ENCODE measurements at regions not wholly inside any gene's neighbourhood (a gene's known extent, or its start where the extent isn't known, plus 50 kb on each side); places are given as distances from the start of the nearest gene placed in this dataset.
"Not testable (repeated sequence)": the region's sequence is repeated elsewhere in the genome, so short reads cannot be mapped to it uniquely, and the experiment has no call there.

DNA sequence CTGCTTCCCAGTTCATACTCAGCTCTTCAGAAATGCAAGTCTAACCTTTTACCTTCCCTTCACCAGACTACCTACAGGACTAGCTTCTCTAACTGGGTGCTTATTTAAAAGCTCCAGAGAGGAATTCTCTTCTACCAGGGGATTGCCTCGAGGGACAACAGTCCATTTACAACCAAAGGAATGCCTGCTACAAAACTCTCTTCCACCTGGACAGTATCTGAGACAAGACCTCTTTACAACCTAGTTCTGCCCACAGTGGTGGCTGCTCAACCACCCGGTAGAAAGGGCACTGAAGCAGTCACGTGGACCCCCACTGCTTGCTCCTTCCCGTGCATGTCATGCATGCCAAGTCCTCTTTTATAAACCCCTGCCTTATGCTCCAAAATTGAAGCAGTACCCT is 158.1 kb upstream of the ANXA10 start:
- no peak for DNase-seq (ENCODE audit: low read depth, low spot score)

DNA sequence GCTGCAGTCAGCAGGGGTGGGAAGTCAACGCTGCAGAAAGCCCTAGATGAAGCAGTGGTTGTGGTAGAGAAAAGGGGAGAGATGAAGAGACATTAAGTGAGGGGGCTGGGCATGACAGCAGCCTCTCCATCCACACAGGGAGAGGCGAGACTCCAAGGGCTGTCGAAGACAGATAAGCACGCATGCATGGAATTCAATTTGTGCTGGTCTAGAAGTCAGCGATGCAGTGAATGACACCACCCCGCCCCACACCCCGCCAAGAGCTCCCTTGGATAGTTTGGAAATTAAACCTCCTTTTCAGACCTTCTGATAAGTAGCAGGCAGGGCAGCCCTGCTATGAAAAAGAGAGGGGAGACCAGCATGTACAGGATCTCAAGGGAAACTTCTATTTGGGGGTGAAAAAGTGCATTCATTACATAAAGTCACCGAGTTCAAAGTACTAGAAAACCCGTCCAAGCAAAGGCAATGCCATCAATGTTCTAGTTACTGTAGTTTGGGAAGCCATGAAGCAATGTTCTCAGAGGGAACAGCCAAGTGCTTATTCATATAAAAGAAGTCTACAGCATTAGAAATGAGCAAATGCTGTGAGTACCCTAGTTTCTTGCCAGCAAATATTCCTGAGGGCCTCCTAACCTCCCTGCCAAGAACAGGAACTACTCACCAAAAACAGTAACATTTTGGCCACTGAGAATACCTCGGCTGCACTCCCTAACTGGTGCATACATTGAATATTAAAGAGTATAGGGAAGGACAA is 152.3 kb upstream of the ANXA10 start:
- DNase-seq (ENCODE audit: low read depth, low spot score): no peak

DNA sequence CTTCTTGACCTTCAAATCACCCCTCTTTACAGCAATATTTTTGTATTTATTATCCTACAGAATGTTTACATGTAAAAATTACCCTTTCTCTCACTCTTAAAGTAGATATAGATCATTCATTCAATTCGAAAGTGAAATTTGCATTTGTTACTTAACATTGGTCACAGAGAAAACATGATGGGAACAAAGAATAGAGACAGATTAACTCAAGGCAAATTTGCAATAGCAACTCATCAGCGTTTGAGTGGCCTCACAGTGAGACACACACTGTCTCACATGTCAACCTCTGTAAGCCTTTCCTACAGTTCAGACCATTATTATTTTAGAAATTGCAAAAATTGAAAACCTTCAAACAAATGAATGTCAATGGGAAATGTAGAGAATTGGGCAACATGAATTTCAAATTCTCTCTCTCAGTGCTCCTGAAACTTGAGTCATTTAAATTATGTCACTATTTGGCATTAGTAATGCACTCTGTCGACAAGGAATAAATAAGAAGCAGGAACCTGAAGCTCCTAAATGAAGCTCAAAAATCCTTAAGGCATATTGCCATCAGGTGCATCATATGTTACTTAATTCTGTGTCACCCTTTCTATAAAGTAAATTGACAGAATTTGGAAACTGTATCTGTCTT is 148.3 kb upstream of the ANXA10 start:
- no peak for DNase-seq (ENCODE audit: low read depth, low spot score)

DNA sequence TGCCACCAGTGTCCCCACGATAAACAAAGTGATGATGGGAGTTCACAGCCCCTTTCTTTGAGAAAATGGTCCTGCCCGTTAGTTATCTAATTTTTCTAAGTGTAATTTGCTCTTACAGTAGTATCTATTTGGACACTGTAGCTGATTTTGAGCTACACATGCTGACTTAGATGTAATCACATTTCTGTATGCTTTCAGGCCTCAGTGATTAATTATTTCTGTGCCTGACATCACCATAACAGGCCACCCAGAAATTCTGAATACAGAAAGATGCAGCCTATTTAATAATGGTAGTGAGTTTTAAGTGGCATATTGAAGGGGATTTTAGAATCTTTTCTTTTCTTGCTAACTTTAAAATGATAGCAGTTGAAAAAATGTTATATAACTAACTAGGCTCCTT is 147.6 kb upstream of the ANXA10 start:
- DNase-seq (ENCODE audit: low read depth, low spot score): no peak

DNA sequence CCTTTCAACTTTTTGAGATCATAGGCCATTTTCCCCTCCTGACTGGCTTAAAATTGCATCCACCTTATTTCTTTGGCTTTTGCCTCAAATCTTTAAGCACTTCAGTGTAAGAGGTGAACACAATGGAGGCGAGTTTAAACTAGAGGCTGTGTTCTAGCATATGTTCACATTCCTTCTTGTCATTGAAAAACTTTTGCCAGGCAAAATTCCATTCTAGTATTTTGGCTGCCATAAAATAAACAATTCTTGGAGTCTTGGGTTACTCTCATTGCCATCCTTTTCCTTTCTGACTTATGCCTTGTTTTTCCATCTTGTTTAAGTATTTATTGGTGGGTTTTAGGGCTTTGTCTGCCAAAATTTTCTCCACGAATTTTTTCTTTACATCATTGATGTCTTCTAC is 137.3 kb upstream of the ANXA10 start:
- no peak for DNase-seq (ENCODE audit: low read depth, low spot score)

DNA sequence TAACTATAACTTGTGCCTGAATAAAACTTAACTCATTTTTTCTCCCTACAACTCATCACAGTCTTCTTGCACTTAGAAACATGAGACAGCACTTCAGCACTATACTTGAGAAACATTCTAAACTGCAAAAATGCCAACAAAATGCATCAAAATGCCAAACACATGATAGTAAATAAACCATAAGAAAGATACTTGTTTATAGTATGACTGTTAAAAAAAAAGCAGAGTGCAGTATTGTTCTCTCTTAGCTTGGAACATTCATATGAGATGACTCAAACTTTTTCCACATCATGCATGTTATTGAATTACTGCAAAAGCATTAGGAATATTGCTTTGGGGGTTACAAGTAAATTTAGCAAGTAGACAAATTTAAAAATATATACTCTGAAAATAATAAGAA is 135.7 kb upstream of the ANXA10 start:
- peak; percentile 4 for DNase-seq (ENCODE audit: low read depth, low spot score)

DNA sequence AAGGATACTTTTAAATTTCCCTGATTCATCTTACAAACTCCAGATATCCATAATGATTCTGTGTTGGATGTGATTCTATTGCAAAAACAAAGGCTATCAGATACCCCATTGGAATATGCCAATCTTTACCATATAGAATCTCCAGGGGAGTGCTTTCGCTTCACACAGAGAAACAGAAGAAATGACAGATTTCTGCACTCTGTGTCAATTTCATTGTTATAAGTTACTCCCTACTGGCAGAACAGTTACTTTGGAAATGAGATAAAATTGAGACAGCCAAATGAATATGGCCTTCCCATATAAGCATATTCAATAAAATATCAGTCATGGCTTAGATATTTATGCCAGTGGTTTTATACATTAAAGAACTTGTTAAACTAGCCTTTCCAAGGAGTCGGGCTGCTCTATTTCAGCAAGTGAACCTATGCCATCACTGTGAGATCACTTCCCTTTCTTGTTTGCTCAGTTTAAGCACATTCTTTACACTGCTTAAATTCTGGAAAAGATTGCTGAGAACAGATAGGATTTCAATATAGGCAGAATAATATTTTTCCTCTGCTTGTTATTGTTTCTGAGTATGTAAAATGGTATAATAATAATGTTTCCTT is 127.5 kb upstream of the ANXA10 start:
- no peak for DNase-seq (ENCODE audit: low read depth, low spot score)

DNA sequence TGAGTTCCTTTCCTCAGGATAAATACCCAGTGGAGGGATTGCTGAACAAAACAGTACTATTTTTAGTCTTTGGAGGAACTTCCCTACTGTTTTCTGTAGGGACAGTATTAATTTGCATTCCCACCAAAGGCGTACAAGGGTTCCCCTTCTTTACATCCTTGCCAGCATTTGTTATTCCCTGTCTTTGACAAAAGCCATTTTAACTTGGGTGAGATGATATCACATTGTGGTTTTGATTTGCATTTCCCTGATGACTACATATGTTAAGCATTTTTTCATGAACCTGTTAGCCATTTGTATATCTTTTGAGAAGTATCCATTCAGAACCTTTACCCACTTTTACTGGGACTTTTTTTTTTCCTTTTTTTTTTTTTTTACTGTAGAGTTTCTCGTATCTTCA is 126.2 kb upstream of the ANXA10 start:
- DNase-seq (ENCODE audit: low read depth, low spot score): peak; percentile 78

DNA sequence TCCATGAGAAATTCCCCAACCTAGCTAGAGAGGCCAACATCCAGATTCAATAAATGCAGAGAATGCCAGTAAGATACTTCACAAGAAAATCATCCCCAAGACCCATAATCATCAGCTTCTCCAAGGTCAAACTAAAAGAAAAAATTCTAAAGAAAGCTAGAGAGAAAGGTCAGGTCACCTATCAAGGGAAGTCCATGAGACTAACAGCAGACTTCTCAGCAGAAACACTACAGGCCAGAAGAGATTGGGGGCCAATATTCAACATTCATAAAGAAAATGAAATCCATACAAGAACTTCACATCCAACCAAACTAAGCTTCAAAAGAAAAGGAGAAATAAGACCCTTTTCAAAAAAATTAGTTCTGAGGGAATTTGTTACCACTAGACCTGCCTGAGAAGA is 118.8 kb upstream of the ANXA10 start:
- no peak for DNase-seq (ENCODE audit: low read depth, low spot score)

DNA sequence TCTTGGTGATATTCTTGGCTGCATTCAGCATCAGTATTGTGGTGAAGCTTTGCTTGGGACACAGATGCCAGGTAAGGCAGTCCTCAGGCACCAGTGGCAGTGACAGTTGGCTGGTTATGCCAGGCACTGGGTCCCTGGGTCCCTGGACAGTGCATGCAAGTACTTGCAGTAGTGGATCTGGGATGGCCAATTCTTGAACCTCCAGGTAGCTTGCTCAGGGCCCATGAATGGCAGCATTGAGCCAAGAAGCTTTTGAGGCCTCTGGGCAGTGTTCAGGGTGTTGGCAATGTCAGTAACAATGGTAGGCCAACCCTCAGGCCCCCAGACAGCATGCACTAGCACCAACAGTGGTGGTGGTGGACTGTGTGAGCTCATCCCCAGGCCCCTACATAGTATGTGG is 106.8 kb upstream of the ANXA10 start:
- no peak for DNase-seq (ENCODE audit: low read depth, low spot score)

DNA sequence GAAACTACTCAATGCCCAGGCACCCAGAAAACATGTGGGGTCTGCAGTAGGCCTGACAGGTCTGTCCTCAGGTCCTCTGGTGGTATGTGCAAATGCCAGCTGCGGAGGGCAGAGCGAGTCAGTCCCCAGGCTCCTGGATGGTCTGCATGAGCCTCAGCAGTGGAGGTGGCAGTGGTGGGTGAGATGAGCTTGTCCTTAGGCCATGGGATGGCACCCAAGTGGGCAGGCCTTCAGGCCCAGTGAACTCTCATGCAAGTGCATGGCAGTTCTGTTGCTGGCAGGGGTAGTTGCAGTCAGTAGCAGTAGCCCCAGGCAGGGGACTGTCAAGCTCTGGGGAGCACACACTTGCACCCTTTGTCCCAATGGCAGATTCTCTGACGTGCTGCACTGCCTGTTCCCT is 106.3 kb upstream of the ANXA10 start:
- DNase-seq (ENCODE audit: low read depth, low spot score): no peak

DNA sequence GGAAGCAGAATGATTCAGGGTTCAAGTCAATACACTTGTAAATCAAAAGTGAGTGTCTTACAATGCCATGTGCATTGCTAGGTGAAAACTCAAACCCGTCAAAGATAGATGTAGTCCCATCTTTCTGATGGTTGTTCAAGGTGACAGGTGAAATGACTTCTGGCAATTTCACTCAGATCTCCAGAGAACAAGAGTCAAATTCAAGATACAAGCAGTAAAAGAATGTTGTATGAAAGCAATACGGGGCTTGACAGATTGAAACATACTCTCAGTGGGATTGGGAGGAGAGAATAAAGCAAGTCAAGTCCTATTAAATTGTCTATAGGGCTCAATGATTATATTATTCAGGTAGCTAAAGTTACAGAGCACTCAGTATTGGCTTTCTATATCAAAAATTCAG is 105.1 kb upstream of the ANXA10 start:
- no peak for DNase-seq (ENCODE audit: low read depth, low spot score)

DNA sequence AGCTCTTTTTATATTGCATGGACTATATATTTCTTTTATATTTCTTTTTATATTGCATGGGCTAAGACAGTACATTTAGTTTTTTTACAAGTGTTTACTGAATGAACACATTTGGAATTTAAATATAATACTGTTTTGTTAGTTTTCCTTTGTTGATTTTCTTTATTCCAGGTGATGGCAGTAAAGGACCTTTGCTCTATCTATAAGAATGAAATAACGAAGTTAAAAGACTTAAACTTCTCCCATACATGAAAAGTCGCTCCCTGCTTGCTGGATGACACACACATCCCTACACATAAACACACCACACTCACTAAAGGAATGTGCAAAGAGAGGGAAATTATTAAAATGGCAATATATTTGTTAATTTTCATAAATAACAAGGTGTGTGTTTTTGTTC is 102.5 kb upstream of the ANXA10 start:
- no peak for DNase-seq (ENCODE audit: low read depth, low spot score)

DNA sequence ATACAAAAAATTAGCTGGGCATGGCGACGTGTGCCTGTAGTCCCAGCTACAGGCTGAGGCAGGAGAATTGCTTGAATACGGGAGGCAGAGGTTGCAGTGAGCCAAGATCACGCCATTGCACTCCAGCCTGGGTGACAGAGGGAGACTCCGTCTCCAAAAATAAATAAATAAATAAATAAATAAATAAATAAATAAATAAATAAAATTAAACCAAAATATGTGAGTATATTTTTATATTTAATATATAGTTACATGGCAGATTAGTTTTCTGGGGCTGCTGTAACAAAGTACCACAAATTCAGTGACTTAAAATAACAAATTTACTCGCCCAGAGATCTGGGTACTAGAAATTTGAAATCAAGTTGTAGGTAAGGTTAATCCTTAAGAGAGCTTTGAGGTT is 84.2 kb upstream of the ANXA10 start:
- not testable (repeated sequence) for DNase-seq (ENCODE audit: low read depth, low spot score)

DNA sequence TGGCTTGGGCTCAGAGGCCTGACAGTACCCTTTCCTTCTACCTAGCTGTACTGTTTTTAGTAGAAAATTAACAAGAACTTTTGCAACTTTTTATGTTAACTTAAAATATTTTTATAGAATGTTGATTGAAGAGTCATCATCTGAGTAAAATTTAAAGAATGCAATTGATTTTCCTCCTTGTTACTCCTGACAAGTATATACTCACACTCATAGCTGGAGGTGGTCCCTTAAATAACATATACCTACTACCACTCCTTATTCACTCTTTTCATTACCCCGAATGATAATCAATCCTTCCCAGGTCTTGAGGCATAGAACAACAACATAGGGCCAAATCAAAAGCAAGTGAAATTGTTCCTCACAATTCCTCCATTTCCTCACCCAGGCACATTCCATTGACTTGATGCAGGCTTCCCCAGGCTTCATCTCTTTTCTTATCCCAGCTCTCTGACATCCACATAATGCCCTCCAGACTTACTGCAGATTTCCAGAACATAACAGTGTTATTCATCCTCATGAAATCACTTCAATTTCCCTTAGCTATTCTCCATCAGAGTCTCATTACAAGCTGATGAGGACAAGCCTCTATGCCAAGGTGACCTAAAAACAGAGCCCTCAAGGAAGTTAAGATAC is 73.2 kb upstream of the ANXA10 start:
- DNase-seq (ENCODE audit: low read depth, low spot score): peak; percentile 9

DNA sequence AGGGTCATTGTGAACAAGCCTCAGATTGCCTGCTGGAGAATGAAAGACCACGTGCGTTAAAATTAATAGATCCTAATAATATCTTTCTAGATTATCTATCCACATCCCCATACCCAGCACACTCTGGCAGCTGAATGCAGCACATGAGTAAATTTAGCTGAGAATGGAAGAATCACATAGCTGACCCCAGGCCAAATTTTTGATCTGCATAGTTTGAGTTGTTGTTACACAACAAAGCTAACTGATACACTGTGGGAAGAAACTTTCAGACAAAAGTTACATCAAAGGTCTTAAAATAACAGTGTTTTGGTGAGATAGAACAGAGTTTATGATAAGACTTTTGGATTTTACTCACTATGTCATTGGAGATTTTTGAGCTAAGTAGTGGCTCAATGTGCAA is 72.4 kb upstream of the ANXA10 start:
- DNase-seq (ENCODE audit: low read depth, low spot score): no peak

DNA sequence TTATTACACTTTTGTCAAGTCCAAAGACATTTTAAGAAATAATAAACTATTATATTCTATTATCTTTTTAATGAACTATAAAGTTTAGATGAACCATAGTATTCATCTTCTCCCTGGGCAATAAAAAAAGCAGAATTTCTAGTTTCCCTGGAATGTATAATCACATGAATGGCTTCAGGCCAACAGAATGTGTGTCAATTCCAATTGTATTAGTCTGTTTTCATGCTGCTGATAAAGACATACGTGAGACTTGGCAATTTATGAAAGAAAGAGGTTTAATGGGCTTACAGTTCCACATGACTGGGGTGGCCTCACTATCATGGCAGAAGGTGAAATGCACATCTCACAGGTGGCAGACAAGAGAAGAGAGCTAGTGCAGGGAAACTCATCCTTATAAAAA is 70.7 kb upstream of the ANXA10 start:
- no peak for DNase-seq (ENCODE audit: low read depth, low spot score)

DNA sequence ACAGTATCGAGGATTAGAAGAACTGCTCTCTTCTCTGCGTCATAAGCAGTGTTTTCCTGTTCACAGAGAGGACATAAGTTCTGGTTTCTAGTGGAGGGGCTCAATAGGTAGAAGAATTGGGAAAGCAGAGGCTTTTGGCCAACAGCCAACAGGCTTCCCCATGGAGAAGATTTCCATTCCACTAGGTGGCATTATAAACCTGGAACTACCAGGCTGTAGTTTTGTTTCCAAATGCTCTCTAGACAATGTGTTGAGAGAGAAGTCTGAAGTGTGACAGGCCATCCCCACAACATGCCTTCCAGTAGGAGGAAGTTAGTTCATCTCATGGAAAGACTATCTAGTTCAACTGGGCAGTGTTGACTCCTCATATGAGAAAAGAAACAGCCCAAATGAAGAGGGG is 63.8 kb upstream of the ANXA10 start:
- no peak for DNase-seq (ENCODE audit: low read depth, low spot score)

DNA sequence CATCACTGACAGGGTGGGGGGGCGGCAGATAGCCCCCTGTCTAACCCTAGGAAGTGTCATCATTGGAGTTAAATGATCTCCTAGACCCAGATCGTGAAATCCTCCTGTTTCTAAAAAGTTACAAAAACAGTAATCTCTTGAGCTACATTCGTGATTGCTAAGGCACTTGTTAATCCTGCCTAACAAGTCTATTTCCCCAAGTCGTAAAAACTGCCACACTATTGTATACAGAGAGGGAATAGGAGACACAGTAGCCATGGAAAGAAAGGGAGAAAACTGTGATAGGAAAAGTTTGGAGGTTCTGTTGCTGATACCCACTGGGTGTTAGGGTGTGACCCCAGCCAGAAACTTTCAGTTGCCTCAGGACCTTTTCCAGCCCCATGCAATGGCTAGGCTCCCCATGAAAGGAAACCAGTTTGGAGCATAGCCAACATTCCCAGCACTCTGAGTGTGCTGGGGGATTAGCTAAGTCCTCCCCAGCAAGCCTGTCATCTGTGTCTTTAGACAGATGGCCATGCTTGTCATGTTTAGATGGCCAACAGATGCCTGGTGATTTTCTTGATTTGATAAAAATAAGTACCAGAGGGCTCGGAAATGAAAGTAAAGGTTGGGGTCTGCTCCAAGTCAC is 63.3 kb upstream of the ANXA10 start:
- DNase-seq (ENCODE audit: low read depth, low spot score): no peak

DNA sequence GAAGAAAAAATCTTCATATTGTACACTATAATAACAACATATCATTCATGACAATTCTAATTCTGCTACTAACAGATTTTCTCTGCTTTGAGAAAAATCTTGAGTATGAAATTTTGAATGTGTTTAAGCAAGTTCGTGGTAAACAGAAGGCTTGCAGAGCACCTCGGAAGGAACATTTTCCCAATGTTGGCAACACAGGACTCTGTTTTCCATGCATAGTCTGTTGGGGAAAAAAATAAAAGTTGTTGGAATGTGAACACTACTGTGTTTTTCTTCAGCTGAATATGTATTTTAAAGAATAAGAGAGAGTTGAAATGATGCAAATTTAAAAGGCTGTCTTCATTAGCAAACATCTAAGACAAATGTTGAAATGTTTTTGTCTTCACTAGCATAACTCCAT is 54.7 kb upstream of the ANXA10 start:
- DNase-seq (ENCODE audit: low read depth, low spot score): no peak

DNA sequence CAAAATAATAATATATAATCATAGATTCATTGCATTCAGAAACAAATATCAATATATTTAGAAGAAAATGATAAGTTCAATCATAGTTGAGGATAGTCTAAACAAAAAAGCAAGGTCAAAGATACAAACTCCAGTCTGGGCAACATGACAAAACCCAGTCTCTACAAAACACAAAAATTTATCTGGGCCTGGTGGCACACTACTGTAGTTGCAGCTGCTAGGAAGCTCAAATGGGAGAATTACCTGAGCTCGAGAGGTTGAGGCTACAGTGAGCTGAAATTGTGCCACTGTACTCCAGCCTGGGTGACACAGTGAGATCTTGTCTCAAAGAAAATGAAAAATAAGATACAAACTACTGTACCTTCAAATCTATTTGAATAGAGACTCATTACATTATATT is 52.7 kb upstream of the ANXA10 start:
- DNase-seq (ENCODE audit: low read depth, low spot score): no peak
